Loucy (cell line): ENCODE measurements at regions not wholly inside any gene's neighbourhood (a gene's known extent, or its start where the extent isn't known, plus 50 kb on each side); places are given as distances from the start of the nearest gene placed in this dataset.

Experiments used
- H2AFZ ChIP-seq: fragments of 200-600 bp; sonication (generic); 2 replicates; pipeline ENCODE4 v1.6.0; 2016; ENCODE audit warnings: antibody characterized with exemption, mild to moderate bottlenecking, low read length, moderate library complexity
- H3F3A ChIP-seq: fragments of 200-600 bp; 2 replicates; pipeline ENCODE4 v1.6.0; 2016; ENCODE audit warnings: antibody characterized with exemption, low read depth, mild to moderate bottlenecking
- H3K27me3 ChIP-seq: fragments of 200-600 bp; sonication (generic); 2 replicates; pipeline ENCODE4 v1.6.1; 2014; ENCODE audit warnings: low read length, mild to moderate bottlenecking; ENCODE audit not compliant: insufficient read depth, poor library complexity, severe bottlenecking
- H3K36me3 ChIP-seq: fragments of 200-600 bp; sonication (generic); 2 replicates; pipeline ENCODE4 v1.6.1; 2016; ENCODE audit warnings: low read length; ENCODE audit not compliant: insufficient read depth
- H3K4me1 ChIP-seq: fragments of 200-600 bp; sonication (generic); 2 replicates; pipeline ENCODE4 v1.5.1; 2014; ENCODE audit warnings: low read length, mild to moderate bottlenecking; ENCODE audit not compliant: insufficient read depth, poor library complexity, severe bottlenecking
- H3K4me2 ChIP-seq: fragments of 200-600 bp; sonication (generic); 2 replicates; pipeline ENCODE4 v1.6.0; 2014; ENCODE audit warnings: antibody characterized with exemption, low read length, low read depth, mild to moderate bottlenecking; ENCODE audit not compliant: poor library complexity, severe bottlenecking
- H3K4me3 ChIP-seq: fragments of 200-600 bp; sonication (generic); 2 replicates; pipeline ENCODE4 v1.5.1; 2014; ENCODE audit warnings: low read length, mild to moderate bottlenecking, mixed read lengths; ENCODE audit not compliant: poor library complexity, severe bottlenecking
- H3K79me2 ChIP-seq: fragments of 200-600 bp; sonication (generic); 2 replicates; pipeline ENCODE4 v1.6.1; 2014; ENCODE audit warnings: low read length; ENCODE audit not compliant: insufficient read depth
- H3K9ac ChIP-seq: fragments of 200-600 bp; sonication (generic); 2 replicates; pipeline ENCODE4 v1.6.0; 2014; ENCODE audit warnings: mild to moderate bottlenecking, low read depth, low read length, moderate library complexity; ENCODE audit not compliant: poor library complexity, severe bottlenecking
- H3K9me2 ChIP-seq: fragments of 200-600 bp; sonication (generic); replicated peaks from 2 replicates; pipeline ENCODE4 v1.6.1; 2016; ENCODE audit warnings: low read depth, low read length, mixed read lengths
- H3K9me3 ChIP-seq: fragments of 200-600 bp; sonication (generic); 2 replicates; pipeline ENCODE4 v1.6.1; 2014; ENCODE audit warnings: mild to moderate bottlenecking, antibody characterized with exemption, low read length, low read depth; ENCODE audit not compliant: insufficient read depth
- H4K20me1 ChIP-seq: fragments of 200-600 bp; sonication (generic); 2 replicates; pipeline ENCODE4 v1.6.0; 2014; ENCODE audit warnings: antibody characterized with exemption, low read length, mild to moderate bottlenecking; ENCODE audit not compliant: insufficient read depth, poor library complexity, severe bottlenecking
- CTCF ChIP-seq: fragments of 200-600 bp; sonication (generic); conservative IDR thresholded peaks from 2 replicates; pipeline ENCODE4 v1.5.1; 2014; ENCODE audit warnings: mild to moderate bottlenecking, antibody characterized with exemption, low read length
- EZH2phosphoT487 ChIP-seq: fragments of 200-600 bp; IDR thresholded peaks from 2 replicates; pipeline ENCODE4 v1.6.1; 2018; ENCODE audit warnings: antibody characterized with exemption, mild to moderate bottlenecking, moderate library complexity, borderline replicate concordance

GRCh38 chr4:45648846-45649245 lies 475.0 kb downstream of the GABRG1 start:
- Histone ChIP-seq H3K9ac (no peak overlapping the region), H3K9me2 (no peaks in the 10 kb centered on the region), H3K79me2 (no peaks in the 10 kb centered on the region), H3K4me1 (no peaks in the 10 kb centered on the region), H3K27me3 (no peaks in the 10 kb centered on the region), H4K20me1 (no peaks in the 10 kb centered on the region), H3K36me3 (no peaks in the 10 kb centered on the region), H2AFZ (no peak overlapping the region), H3F3A (no peaks in the 10 kb centered on the region), H3K4me3 (no peak overlapping the region), H3K9me3 (no peaks in the 10 kb centered on the region), H3K4me2 (no peak overlapping the region)
- TF ChIP-seq EZH2phosphoT487 (no peak), CTCF (no peak)

- no peak overlapping the region for H3K4me3 ChIP-seq
These were observed 476.0 kb downstream of the GABRG1 start for GRCh38 chr4:45647823-45648222.

GRCh38 chr4:45646885-45647590 lies 476.8 kb downstream of the GABRG1 start:
- no peaks in the 10 kb centered on the region for H3F3A ChIP-seq
- no peaks in the 10 kb centered on the region for H3K79me2 ChIP-seq
- no peaks in the 10 kb centered on the region for H3K27me3 ChIP-seq
- no peak overlapping the region for H2AFZ ChIP-seq
- H3K9ac ChIP-seq, result no peak overlapping the region
- H3K4me1 ChIP-seq, result no peaks in the 10 kb centered on the region
- no peak overlapping the region for H3K4me3 ChIP-seq
- no peaks in the 10 kb centered on the region for H3K9me3 ChIP-seq
- H3K36me3 ChIP-seq, result no peaks in the 10 kb centered on the region
- no peak overlapping the region for H3K4me2 ChIP-seq
- H4K20me1 ChIP-seq, result no peaks in the 10 kb centered on the region
- no peak for TF ChIP-seq CTCF
- TF ChIP-seq EZH2phosphoT487, result no peak
- H3K9me2 ChIP-seq, result no peaks in the 10 kb centered on the region

More at GRCh38 chr4:45647823-45648222, 476.0 kb downstream of the GABRG1 start:
- H3K9ac ChIP-seq, result no peak overlapping the region
- TF ChIP-seq EZH2phosphoT487 (no peak), CTCF (no peak)
- no peaks in the 10 kb centered on the region for H3K79me2 ChIP-seq
- H3F3A ChIP-seq, result no peaks in the 10 kb centered on the region
- no peaks in the 10 kb centered on the region for H3K9me2 ChIP-seq
- no peak overlapping the region for H3K4me2 ChIP-seq
- no peaks in the 10 kb centered on the region for H3K4me1 ChIP-seq
- no peaks in the 10 kb centered on the region for H4K20me1 ChIP-seq
- no peak overlapping the region for H2AFZ ChIP-seq
- H3K9me3 ChIP-seq, result no peaks in the 10 kb centered on the region
- H3K36me3 ChIP-seq, result no peaks in the 10 kb centered on the region
- H3K27me3 ChIP-seq, result no peaks in the 10 kb centered on the region
